Head of caudate nucleus (tissue), 42 donors: ENCODE measurements at regions not wholly inside any gene's neighbourhood (a gene's known extent, or its start where the extent isn't known, plus 50 kb on each side); places are given as distances from the start of the nearest gene placed in this dataset.
A peak's percentile ranks its signal among the peaks of the same experiment; 100 is the strongest.

ENCODE experiments used
- DNase-seq, 42 donors: peaks; one replicate each; pipeline versions ENCODE4 v3.0.0 to v3.0.0-alpha.2; 2020 to 2021; ENCODE audit warnings: mixed read lengths in 7 of 42
- intact Hi-C: fragments of 100-400 bp; cut with DNase I; formaldehyde crosslinking; loops from one replicate; pipeline ENCODE4 v1.15.0; 2022

- intact Hi-C loops, result no loop called here
- DNase-seq, result no peak
These were observed 226.6 kb upstream of the TRAM1L1 start for GRCh38 chr4:117311989-117312388.

DNA sequence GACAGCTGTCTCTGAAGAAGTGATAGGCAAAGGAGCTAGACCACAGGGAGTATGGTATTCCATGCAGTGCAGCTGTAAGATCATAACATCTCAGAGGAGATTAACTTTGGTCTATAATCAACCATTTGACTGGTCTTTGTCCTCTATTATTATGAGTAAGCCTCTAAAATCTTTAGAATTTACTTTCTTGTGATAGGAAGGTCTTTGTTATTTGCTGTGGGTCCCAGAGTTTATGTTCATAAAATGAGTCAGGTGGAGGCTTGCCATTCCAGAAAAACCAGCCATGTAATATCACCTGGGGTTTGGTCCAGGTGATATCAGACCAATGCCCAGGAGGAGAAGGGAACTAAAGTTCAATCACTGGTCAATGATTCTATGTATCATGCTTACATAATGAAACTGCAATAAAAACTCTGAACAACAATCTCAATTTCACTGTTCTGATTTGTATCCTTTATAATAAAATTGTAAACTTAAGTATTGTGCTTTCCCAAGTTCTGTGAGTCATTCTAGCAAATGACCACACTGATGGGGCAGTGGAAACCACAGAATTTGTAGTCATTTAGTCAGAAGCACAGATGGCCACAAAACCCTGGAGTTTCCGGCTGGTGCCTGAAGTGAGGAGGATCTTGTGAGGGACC, 239.6 kb upstream of the TRAM1L1 start:
- intact Hi-C loops, result no loop called here
- DNase-seq, result no peak

GRCh38 chr4:117326091-117326490, 240.7 kb upstream of the TRAM1L1 start:
- DNase-seq, result no peak
- intact Hi-C loops, result no loop called here

- DNase-seq, result no peak
- intact Hi-C loops, result no loop called here
These were observed 242.1 kb upstream of the TRAM1L1 start for GRCh38 chr4:117327491-117327890.

DNA sequence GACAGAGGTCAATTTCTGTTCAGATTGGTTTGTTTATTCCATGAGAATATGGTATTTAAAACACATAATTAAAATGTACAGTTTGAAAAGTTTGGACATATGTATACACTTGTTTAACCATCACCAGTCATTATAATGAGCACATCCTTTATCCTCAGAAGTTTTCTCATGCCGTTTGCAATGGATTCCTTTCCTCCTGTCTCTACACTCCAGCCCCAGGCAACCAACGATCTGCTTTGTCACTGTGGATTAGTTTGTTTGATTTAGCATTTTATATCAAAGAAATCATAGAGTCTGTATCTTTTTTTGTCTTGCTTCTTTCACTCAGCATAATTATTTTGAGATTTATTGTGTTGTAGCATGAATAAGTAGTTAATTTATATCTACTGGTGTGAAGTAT, 243.0 kb upstream of the TRAM1L1 start:
- intact Hi-C loops, result no loop called here
- DNase-seq, result no peak

DNA sequence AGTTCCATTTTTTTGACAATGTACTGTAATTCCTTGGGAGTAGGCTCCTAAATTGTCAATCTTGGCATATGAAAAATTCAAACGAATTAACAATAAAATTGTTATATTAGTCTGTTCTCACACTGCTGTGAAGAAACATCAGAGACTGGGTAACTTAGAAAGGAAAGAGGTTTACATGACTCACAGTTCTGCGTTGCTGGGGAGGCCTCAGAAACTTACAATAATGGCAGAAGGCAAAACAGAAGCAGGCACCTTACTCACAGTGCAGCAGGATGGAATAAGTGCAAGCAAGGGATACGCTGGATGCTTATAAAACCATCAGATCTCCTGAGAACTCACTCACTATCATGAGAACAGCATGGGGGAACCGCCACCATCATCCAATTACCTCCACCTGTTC, 246.4 kb upstream of the TRAM1L1 start:
- intact Hi-C loops, result no loop called here
- DNase-seq, result peak in 15 of 42 donors; percentile 2 to 42 (median 16)

GRCh38 chr4:117334451-117335188, 249.2 kb upstream of the TRAM1L1 start:
- DNase-seq, result no peak
- intact Hi-C loops, result no loop called here

GRCh38 chr4:117357437-117357836, 272.1 kb upstream of the TRAM1L1 start:
- DNase-seq, result no peak
- intact Hi-C loops, result no loop called here

DNA sequence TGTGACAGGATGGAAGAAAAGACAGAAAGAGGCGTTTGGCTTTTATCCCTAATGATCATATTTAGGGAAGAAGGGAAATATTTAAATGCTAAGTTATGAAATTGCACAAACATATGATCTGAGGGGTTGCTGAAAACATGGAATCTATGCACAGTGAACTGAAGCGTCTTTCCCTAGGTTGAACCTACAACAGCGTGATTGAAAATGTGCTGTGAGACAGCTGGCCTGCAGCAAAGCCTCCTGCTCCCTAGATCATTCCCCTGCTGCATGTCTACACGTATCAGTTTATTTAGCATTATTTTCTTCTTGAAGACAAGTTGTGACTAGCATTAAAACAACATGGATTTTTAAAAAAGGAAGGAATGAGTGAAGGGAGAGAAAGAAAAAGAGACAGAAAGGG, 272.5 kb upstream of the TRAM1L1 start:
- DNase-seq, result no peak
- intact Hi-C loops, result no loop called here

DNA sequence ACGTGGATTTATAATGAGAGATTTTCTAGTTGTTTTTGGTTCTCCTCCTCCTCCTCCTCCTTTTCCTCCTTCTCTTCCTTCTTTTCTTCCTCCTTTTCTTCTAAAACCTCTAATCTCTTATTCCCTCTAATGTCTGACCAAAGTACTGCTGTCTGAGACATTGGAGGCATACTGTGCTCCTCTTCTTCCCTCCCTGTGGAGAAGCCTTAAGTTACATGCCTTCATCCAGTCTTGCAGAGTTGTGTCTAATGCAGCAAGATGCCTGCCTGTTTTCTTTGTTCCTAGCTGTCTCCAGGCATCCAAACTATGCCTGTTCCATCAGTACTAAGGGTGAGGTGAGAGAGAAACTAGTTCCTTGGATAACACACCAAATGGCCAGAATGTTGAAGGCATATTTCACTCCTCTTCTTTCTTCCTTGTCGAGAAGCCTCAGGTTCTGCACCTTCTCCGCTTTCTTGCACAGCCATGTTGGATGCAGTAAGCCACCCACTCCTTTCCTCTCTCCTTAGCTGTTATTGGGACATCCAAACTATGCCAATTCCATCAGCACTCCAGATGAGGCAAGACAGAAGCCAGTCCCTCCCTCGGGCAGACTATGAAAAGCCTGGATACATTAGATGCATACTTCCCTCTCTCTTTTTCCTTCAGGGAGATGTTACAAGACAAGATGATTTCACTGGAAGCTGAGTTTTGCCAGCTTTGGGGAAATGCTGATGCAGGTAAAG, 285.7 kb upstream of the TRAM1L1 start:
- intact Hi-C loops, result no loop called here
- DNase-seq, result no peak

DNA sequence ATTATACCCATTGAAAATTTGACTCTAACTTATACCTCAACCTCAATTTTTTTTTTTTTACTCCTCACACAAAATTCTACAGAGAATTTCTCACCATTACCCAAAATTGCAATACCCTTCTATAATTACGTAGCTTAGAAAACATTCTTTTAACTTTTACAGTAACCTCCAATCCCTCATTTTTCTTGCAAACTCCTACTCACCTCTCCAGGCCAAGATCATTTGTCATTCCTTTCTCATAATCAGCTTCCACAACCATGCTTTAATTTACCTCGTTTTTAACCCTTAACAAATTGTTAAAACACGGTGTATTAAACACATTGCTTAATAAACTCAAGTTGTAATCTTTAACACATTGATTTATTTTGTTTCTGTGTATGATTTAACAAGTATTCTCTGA, 289.7 kb upstream of the TRAM1L1 start:
- DNase-seq, result no peak
- intact Hi-C loops, result no loop called here

DNA sequence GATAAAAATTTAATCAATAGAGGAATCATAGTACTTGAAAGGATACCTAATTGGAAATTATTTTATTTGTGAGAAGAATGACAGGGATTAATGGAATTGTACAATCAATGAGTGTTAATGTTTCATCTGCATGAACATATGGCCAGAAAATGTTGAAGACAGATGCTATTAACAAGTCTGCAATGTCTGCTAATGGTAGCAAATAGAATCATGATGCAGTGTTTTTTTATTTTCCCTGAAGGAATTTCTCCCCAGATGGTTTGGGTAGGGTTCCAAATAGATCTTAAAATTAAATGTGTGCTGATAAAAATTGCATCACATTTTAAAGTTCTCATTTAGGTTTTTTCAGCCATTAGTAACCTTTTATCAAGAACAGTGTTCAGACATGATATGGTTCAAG, 291.3 kb upstream of the TRAM1L1 start:
- intact Hi-C loops, result no loop called here
- no peak for DNase-seq

DNA sequence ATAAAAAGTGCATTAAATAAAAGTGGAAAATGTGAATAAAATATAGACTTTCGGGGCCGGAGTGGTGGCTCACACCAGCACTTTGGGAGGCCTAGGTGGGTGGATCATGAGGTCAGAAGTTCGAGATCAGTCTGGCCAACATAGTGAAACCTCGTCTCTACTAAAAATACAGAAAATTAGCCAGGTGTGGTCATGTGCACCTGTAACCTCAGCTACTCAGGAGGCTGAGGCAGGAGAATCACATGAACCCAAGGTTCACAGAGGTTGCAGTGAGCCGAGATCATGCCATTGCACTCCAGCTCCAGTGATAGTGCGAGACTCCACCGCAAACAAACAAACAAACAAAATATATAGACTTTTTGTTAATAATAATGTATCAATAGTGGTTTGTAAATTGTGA, 293.6 kb upstream of the TRAM1L1 start:
- DNase-seq, result no peak
- intact Hi-C loops, result no loop called here

DNA sequence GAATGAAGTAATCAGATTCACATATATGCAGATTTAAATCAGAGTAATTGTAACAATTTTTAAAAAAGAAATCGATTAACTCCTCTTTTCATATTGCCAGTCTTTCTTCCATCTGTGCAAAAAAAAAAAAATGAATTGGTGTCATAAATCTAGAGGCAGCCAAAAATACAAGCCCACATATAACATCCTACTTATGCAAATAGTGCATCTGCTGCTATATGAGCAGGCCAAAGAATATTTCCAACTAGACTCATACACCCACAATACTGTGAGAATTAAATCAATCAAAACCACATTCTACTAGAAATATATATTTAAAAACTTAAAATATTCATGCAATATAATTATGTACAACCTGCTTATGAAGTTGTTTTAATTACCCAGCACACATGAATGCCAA, 298.1 kb upstream of the TRAM1L1 start:
- DNase-seq, result no peak
- intact Hi-C loops, result no loop called here

GRCh38 chr4:117385526-117385925, 300.1 kb upstream of the TRAM1L1 start:
- no peak for DNase-seq
- intact Hi-C loops, result no loop called here

DNA sequence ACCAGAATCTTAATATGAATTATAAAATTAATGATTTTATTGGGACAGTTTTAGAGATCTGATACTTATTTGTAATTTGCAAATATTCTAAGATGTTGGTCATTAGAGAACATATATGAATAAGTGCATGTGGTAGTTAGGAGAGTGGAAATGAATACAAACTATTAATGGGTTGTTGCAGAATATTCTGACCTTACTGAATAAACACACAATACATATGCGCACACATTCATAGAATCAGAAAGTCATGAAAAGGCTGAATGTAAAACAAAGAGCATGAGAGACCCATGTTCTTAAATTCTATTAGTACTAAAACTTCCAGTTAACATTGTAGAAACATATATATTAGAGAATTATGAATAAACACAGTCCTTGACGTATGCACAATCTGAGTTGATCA, 301.7 kb upstream of the TRAM1L1 start:
- intact Hi-C loops, result no loop called here
- DNase-seq, result no peak

- DNase-seq, result no peak
- intact Hi-C loops, result no loop called here
These were observed 314.9 kb upstream of the TRAM1L1 start for GRCh38 chr4:117400039-117400835.

GRCh38 chr4:117412661-117413060, 327.3 kb upstream of the TRAM1L1 start:
- intact Hi-C loops, result no loop called here
- no peak for DNase-seq

DNA sequence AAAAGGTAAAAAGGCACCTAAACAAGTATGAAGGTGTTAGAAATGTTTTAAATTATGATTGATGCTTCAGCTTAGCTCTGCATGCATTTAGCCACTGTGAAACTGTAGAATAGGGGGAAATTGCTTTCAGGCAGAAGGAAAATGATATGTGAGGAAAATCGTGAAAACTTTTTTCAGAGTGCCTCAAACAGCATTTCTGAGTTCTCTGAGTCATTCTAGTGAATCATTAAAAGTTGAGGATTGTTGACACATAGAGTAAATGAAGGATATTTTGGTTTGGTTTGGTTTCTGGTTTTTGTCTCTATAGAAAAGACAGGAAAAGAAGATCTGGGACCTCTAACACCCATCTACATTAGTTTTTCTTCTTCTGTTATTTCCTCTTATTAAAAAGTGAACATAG, 332.5 kb upstream of the TRAM1L1 start:
- DNase-seq, result no peak
- intact Hi-C loops, result no loop called here

GRCh38 chr4:117420948-117421347, 335.6 kb upstream of the TRAM1L1 start:
- intact Hi-C loops, result no loop called here
- DNase-seq, result no peak
